WTC11 (cell line): ENCODE measurements at regions not wholly inside any gene's neighbourhood (a gene's known extent, or its start where the extent isn't known, plus 50 kb on each side); places are given as distances from the start of the nearest gene placed in this dataset.

Experiments used
- ATAC-seq: fragments of 200-7000 bp; cut with Tn5 transposase; 2 replicates; pipeline ENCODE4 v1.10.0; 2021; ENCODE audit warnings: mild to moderate bottlenecking, moderate library complexity
- CTCF ChIA-PET: fragments of 300-600 bp; sonication (Branson Sonifier 250); formaldehyde crosslinking; loops from one replicate; lab custom pipeline; 2021; ENCODE audit warnings: antibody characterized with exemption; lab: Charles Lee
- POLR2A ChIA-PET: fragments of 350-600 bp; sonication (Branson Sonifier 250); formaldehyde crosslinking; loops from one replicate; lab custom pipeline; 2021; ENCODE audit warnings: antibody characterized with exemption; lab: Charles Lee
- DNase-seq: peaks from one replicate; pipeline ENCODE4 v3.0.0; 2021; ENCODE audit warnings: low spot score
- H3K27ac Mint-ChIP-seq: 2 replicates; pipeline ENCODE4 v1.8.0; 2021; ENCODE audit warnings: mixed read lengths
- H3K27me3 Mint-ChIP-seq: 2 replicates; pipeline ENCODE4 v1.8.0; 2021; ENCODE audit warnings: low read depth, mild to moderate bottlenecking, moderate library complexity, mixed read lengths
- H3K36me3 Mint-ChIP-seq: 2 replicates; pipeline ENCODE4 v1.8.0; 2021; ENCODE audit warnings: mixed read lengths
- H3K4me1 Mint-ChIP-seq: 2 replicates; pipeline ENCODE4 v1.8.0; 2022; ENCODE audit warnings: mixed read lengths
- H3K4me3 Mint-ChIP-seq: 2 replicates; pipeline ENCODE4 v1.8.0; 2021; ENCODE audit warnings: mild to moderate bottlenecking, moderate library complexity, mixed read lengths
- H3K9me3 Mint-ChIP-seq: 2 replicates; pipeline ENCODE4 v1.8.0; 2021; ENCODE audit warnings: mixed read lengths
- CBFB ChIP-seq: sonication (generic); formaldehyde crosslinking; IDR thresholded peaks from 2 replicates; pipeline ENCODE4 v1.8.1; 2022; ENCODE audit warnings: mild to moderate bottlenecking, low read depth, missing genetic modification reagents
- EMX1 ChIP-seq: fragments of 250-450 bp; sonication (Bioruptor Pico); IDR thresholded peaks from 2 replicates; pipeline ENCODE4 v1.8.0; 2021; ENCODE audit warnings: mild to moderate bottlenecking
- ESRRA ChIP-seq: sonication (generic); formaldehyde crosslinking; IDR thresholded peaks from 2 replicates; pipeline ENCODE4 v1.8.1; 2022; ENCODE audit warnings: mild to moderate bottlenecking, missing genetic modification reagents, borderline replicate concordance
- FOXJ3 ChIP-seq: sonication (generic); formaldehyde crosslinking; IDR thresholded peaks from 2 replicates; pipeline ENCODE4 v1.9.0; 2021; ENCODE audit warnings: missing genetic modification reagents, mild to moderate bottlenecking, borderline replicate concordance
- GRHL2 ChIP-seq: fragments of 250-450 bp; sonication (Bioruptor Pico); IDR thresholded peaks from 2 replicates; pipeline ENCODE4 v1.8.0; 2022; ENCODE audit warnings: mild to moderate bottlenecking, moderate library complexity; ENCODE audit not compliant: insufficient replicate concordance, severe bottlenecking
- HMGA2 ChIP-seq: fragments of 250-450 bp; sonication (Bioruptor Pico); IDR thresholded peaks from 2 replicates; pipeline ENCODE4 v1.4.0; 2021; ENCODE audit warnings: mild to moderate bottlenecking, moderate library complexity
- JUN ChIP-seq: sonication (generic); formaldehyde crosslinking; IDR thresholded peaks from 2 replicates; pipeline ENCODE4 v1.8.0; 2023; ENCODE audit warnings: mild to moderate bottlenecking, missing genetic modification reagents
- NFE2L1 ChIP-seq: sonication (generic); formaldehyde crosslinking; IDR thresholded peaks from 2 replicates; pipeline ENCODE4 v1.8.1; 2023; ENCODE audit warnings: missing genetic modification reagents
- NR1H2 ChIP-seq: sonication (generic); formaldehyde crosslinking; IDR thresholded peaks from 2 replicates; pipeline ENCODE4 v1.9.0; 2021; ENCODE audit warnings: mild to moderate bottlenecking, moderate library complexity, missing genetic modification reagents
- PRRX2 ChIP-seq: fragments of 250-450 bp; sonication (Bioruptor Pico); IDR thresholded peaks from 2 replicates; pipeline ENCODE4 v1.8.0; 2021; ENCODE audit warnings: mild to moderate bottlenecking
- RELA ChIP-seq: sonication (generic); formaldehyde crosslinking; IDR thresholded peaks from 2 replicates; pipeline ENCODE4 v1.8.1; 2022; ENCODE audit warnings: missing genetic modification reagents, mild to moderate bottlenecking, borderline replicate concordance
- SMAD3 ChIP-seq: sonication (generic); formaldehyde crosslinking; IDR thresholded peaks from 2 replicates; pipeline ENCODE4 v1.8.0; 2022; ENCODE audit warnings: missing genetic modification reagents, mild to moderate bottlenecking, borderline replicate concordance
- SP1 ChIP-seq: sonication (generic); formaldehyde crosslinking; conservative IDR thresholded peaks from 2 replicates; pipeline ENCODE4 v1.8.1; 2022; ENCODE audit warnings: missing genetic modification reagents
- ZNF121 ChIP-seq: sonication (generic); formaldehyde crosslinking; IDR thresholded peaks from 2 replicates; pipeline ENCODE4 v1.8.0; 2023; ENCODE audit warnings: missing genetic modification reagents
- ZNF232 ChIP-seq: sonication (generic); formaldehyde crosslinking; IDR thresholded peaks from 2 replicates; pipeline ENCODE4 v1.8.0; 2022; ENCODE audit warnings: mild to moderate bottlenecking, missing genetic modification reagents
- ZNF423 ChIP-seq: fragments of 250-450 bp; sonication (Bioruptor Pico); IDR thresholded peaks from 2 replicates; pipeline ENCODE4 v2.1.2; 2022; ENCODE audit warnings: mild to moderate bottlenecking, moderate library complexity
- ZNF671 ChIP-seq: fragments of 250-450 bp; sonication (Bioruptor Pico); IDR thresholded peaks from 2 replicates; pipeline ENCODE4 v1.8.0; 2021; ENCODE audit warnings: mild to moderate bottlenecking
- TF ChIP-seq, protein P1 (sequence below): sonication (generic); formaldehyde crosslinking; IDR thresholded peaks from 2 replicates; pipeline ENCODE4 v1.8.0; 2023; ENCODE audit warnings: missing genetic modification reagents
- TF ChIP-seq, protein P2 (sequence below): sonication (generic); formaldehyde crosslinking; IDR thresholded peaks from 2 replicates; pipeline ENCODE4 v1.8.1; 2023; ENCODE audit warnings: mild to moderate bottlenecking, moderate library complexity, missing genetic modification reagents
- TF ChIP-seq, protein P3 (sequence below): sonication (generic); formaldehyde crosslinking; IDR thresholded peaks from 2 replicates; pipeline ENCODE4 v1.8.0; 2022; ENCODE audit warnings: mild to moderate bottlenecking, missing genetic modification reagents
- TF ChIP-seq, protein P4 (sequence below): sonication (generic); formaldehyde crosslinking; IDR thresholded peaks from 2 replicates; pipeline ENCODE4 v1.8.1; 2023; ENCODE audit warnings: mild to moderate bottlenecking, missing genetic modification reagents
- TF ChIP-seq, protein P5 (sequence below): sonication (generic); formaldehyde crosslinking; IDR thresholded peaks from 2 replicates; pipeline ENCODE4 v1.8.0; 2023; ENCODE audit warnings: missing genetic modification reagents, mild to moderate bottlenecking, borderline replicate concordance
- TF ChIP-seq, protein P6 (sequence below): sonication (generic); formaldehyde crosslinking; IDR thresholded peaks from 2 replicates; pipeline ENCODE4 v1.8.0; 2023; ENCODE audit warnings: mild to moderate bottlenecking, missing genetic modification reagents

DNA sequence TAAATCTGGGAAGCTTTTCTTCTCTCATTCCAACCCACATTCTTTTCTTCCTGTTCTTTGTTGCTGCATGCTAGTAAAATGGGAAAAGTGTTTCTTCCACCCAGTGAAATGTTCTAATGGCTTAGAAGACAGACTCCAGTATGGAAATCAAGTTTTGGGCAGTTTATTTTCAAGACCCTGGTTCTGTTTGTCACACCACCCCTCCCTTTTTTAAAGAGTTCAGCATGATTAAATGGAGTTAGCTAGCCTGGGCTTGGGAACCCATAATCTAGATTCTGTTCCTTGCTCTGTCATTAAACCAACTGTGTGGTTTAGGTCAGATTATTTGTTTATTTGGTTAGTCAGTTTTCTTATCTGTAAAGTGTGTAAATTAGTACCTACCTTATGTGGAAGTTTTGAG, 151.8 kb upstream of the NT5C1B start:
- DNase-seq = no peak
- H3K4me3 Mint-ChIP-seq = no peak overlapping the region
- no peaks in the 10 kb centered on the region; the same call in 1 of the 2 replicates for H3K9me3 Mint-ChIP-seq
- TF ChIP-seq FOXJ3 (CRISPR knock-in tag) (no peak), ZNF121 (CRISPR knock-in tag) (no peak), ZNF671 (no peak), JUN (CRISPR knock-in tag) (no peak), CBFB (no peak), NFE2L1 (CRISPR knock-in tag) (no peak), EMX1 (CRISPR knock-in tag) (no peak), SP1 (CRISPR knock-in tag) (no peak), RELA (CRISPR knock-in tag) (no peak), PRRX2 (no peak), ZNF423 (CRISPR knock-in tag) (no peak)
- TF ChIP-seq, protein P1, sequence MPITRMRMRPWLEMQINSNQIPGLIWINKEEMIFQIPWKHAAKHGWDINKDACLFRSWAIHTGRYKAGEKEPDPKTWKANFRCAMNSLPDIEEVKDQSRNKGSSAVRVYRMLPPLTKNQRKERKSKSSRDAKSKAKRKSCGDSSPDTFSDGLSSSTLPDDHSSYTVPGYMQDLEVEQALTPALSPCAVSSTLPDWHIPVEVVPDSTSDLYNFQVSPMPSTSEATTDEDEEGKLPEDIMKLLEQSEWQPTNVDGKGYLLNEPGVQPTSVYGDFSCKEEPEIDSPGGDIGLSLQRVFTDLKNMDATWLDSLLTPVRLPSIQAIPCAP (CRISPR knock-in tag) = no peak
- TF ChIP-seq, protein P2, sequence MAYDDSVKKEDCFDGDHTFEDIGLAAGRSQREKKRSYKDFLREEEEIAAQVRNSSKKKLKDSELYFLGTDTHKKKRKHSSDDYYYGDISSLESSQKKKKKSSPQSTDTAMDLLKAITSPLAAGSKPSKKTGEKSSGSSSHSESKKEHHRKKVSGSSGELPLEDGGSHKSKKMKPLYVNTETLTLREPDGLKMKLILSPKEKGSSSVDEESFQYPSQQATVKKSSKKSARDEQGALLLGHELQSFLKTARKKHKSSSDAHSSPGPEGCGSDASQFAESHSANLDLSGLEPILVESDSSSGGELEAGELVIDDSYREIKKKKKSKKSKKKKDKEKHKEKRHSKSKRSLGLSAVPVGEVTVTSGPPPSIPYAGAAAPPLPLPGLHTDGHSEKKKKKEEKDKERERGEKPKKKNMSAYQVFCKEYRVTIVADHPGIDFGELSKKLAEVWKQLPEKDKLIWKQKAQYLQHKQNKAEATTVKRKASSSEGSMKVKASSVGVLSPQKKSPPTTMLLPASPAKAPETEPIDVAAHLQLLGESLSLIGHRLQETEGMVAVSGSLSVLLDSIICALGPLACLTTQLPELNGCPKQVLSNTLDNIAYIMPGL = no peak
- TF ChIP-seq, protein P3, sequence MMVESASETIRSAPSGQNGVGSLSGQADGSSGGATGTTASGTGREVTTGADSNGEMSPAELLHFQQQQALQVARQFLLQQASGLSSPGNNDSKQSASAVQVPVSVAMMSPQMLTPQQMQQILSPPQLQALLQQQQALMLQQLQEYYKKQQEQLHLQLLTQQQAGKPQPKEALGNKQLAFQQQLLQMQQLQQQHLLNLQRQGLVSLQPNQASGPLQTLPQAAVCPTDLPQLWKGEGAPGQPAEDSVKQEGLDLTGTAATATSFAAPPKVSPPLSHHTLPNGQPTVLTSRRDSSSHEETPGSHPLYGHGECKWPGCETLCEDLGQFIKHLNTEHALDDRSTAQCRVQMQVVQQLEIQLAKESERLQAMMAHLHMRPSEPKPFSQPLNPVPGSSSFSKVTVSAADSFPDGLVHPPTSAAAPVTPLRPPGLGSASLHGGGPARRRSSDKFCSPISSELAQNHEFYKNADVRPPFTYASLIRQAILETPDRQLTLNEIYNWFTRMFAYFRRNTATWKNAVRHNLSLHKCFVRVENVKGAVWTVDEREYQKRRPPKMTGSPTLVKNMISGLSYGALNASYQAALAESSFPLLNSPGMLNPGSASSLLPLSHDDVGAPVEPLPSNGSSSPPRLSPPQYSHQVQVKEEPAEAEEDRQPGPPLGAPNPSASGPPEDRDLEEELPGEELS (CRISPR knock-in tag) = no peak
- TF ChIP-seq, all 79 proteins: peak for 0
- H3K4me1 Mint-ChIP-seq = peaks cover 8% of the 10 kb centered on the region
- H3K27ac Mint-ChIP-seq = no peak overlapping the region
- no peak for ATAC-seq
- no peaks in the 10 kb centered on the region for H3K36me3 Mint-ChIP-seq
- ChIA-PET CTCF (no interaction called here), POLR2A (no interaction called here)
- no peaks in the 10 kb centered on the region for H3K27me3 Mint-ChIP-seq

DNA sequence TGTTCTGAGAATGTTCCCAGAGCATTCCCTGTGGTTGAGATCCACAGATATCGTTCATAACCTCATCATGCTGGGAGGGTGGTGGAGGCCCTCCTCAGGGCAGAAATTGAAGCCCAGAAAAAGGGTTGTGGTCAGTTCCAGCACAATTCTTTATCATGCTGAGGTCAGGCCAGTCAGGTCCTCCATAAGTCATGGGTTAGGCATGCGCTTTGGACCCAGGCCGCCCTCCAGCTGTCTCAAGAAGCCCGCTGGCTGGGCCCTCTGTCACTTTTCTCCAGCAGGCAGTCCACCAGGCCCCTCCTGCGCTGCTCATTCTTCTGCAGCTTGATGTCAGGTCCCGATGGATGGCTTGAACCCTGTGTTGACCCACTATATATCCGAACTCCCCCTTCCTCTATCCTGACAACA, 151.1 kb upstream of the NT5C1B start:
- POLR2A ChIA-PET = no interaction called here
- CTCF ChIA-PET = no interaction called here
- no peak for TF ChIP-seq ZNF232 (CRISPR knock-in tag)
- TF ChIP-seq, protein P4, sequence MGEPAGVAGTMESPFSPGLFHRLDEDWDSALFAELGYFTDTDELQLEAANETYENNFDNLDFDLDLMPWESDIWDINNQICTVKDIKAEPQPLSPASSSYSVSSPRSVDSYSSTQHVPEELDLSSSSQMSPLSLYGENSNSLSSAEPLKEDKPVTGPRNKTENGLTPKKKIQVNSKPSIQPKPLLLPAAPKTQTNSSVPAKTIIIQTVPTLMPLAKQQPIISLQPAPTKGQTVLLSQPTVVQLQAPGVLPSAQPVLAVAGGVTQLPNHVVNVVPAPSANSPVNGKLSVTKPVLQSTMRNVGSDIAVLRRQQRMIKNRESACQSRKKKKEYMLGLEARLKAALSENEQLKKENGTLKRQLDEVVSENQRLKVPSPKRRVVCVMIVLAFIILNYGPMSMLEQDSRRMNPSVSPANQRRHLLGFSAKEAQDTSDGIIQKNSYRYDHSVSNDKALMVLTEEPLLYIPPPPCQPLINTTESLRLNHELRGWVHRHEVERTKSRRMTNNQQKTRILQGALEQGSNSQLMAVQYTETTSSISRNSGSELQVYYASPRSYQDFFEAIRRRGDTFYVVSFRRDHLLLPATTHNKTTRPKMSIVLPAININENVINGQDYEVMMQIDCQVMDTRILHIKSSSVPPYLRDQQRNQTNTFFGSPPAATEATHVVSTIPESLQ = no peak
- TF ChIP-seq HMGA2 (CRISPR knock-in tag) = no peak
- TF ChIP-seq NR1H2 (CRISPR knock-in tag) = no peak
- TF ChIP-seq SMAD3 (CRISPR knock-in tag) = no peak
- no peak for TF ChIP-seq GRHL2 (CRISPR knock-in tag)
- TF ChIP-seq, protein P5, sequence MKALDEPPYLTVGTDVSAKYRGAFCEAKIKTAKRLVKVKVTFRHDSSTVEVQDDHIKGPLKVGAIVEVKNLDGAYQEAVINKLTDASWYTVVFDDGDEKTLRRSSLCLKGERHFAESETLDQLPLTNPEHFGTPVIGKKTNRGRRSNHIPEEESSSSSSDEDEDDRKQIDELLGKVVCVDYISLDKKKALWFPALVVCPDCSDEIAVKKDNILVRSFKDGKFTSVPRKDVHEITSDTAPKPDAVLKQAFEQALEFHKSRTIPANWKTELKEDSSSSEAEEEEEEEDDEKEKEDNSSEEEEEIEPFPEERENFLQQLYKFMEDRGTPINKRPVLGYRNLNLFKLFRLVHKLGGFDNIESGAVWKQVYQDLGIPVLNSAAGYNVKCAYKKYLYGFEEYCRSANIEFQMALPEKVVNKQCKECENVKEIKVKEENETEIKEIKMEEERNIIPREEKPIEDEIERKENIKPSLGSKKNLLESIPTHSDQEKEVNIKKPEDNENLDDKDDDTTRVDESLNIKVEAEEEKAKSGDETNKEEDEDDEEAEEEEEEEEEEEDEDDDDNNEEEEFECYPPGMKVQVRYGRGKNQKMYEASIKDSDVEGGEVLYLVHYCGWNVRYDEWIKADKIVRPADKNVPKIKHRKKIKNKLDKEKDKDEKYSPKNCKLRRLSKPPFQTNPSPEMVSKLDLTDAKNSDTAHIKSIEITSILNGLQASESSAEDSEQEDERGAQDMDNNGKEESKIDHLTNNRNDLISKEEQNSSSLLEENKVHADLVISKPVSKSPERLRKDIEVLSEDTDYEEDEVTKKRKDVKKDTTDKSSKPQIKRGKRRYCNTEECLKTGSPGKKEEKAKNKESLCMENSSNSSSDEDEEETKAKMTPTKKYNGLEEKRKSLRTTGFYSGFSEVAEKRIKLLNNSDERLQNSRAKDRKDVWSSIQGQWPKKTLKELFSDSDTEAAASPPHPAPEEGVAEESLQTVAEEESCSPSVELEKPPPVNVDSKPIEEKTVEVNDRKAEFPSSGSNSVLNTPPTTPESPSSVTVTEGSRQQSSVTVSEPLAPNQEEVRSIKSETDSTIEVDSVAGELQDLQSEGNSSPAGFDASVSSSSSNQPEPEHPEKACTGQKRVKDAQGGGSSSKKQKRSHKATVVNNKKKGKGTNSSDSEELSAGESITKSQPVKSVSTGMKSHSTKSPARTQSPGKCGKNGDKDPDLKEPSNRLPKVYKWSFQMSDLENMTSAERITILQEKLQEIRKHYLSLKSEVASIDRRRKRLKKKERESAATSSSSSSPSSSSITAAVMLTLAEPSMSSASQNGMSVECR (CRISPR knock-in tag) = no peak
- TF ChIP-seq, protein P6, sequence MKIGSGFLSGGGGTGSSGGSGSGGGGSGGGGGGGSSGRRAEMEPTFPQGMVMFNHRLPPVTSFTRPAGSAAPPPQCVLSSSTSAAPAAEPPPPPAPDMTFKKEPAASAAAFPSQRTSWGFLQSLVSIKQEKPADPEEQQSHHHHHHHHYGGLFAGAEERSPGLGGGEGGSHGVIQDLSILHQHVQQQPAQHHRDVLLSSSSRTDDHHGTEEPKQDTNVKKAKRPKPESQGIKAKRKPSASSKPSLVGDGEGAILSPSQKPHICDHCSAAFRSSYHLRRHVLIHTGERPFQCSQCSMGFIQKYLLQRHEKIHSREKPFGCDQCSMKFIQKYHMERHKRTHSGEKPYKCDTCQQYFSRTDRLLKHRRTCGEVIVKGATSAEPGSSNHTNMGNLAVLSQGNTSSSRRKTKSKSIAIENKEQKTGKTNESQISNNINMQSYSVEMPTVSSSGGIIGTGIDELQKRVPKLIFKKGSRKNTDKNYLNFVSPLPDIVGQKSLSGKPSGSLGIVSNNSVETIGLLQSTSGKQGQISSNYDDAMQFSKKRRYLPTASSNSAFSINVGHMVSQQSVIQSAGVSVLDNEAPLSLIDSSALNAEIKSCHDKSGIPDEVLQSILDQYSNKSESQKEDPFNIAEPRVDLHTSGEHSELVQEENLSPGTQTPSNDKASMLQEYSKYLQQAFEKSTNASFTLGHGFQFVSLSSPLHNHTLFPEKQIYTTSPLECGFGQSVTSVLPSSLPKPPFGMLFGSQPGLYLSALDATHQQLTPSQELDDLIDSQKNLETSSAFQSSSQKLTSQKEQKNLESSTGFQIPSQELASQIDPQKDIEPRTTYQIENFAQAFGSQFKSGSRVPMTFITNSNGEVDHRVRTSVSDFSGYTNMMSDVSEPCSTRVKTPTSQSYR = no peak
- TF ChIP-seq ESRRA (CRISPR knock-in tag) = no peak

More for the DNA sequence above, 151.1 kb upstream of the NT5C1B start:
- DNase-seq = no peak
- no peak overlapping the region for H3K27ac Mint-ChIP-seq
- peaks cover 8% of the 10 kb centered on the region for H3K4me1 Mint-ChIP-seq
- ATAC-seq = no peak
- no peak overlapping the region for H3K4me3 Mint-ChIP-seq
- H3K27me3 Mint-ChIP-seq = no peaks in the 10 kb centered on the region
- peaks cover 4% of the 10 kb centered on the region; the same call in 1 of the 2 replicates for H3K9me3 Mint-ChIP-seq
- no peaks in the 10 kb centered on the region for H3K36me3 Mint-ChIP-seq
